ENCODE measurements at regions not wholly inside any gene's neighbourhood (a gene's known extent, or its start where the extent isn't known, plus 50 kb on each side); places are given as distances from the start of the nearest gene placed in this dataset.

GRCh38 chr11:28849053-28849452 is 740.9 kb downstream of the METTL15 start:
- H3K4me3 ChIP-seq (ENCODE audit: low read depth in 1 of 2, low read length in 2 of 2), result no peak overlapping the region

GRCh38 chr11:28842716-28843115 is 734.5 kb downstream of the METTL15 start:
- Histone ChIP-seq H3K4me1 (ENCODE audit: control insufficient read depth in 2 of 2, insufficient read depth in 2 of 2, low read length in 1 of 2) (no peaks in the 10 kb centered on the region), H3K27ac (ENCODE audit: low read depth in 2 of 2, low read length in 1 of 2) (no peak overlapping the region)
- 71 to 73% methylated on average over 1 of the region's 1 CpG for WGBS, 2 donors

More at GRCh38 chr11:28849053-28849452, 740.9 kb downstream of the METTL15 start:
- Histone ChIP-seq H3K9me3 (ENCODE audit: control insufficient read depth in 2 of 2, insufficient read depth in 1 of 2, low read depth in 1 of 2, low read length in 1 of 2) (no peaks in the 10 kb centered on the region), H3K4me1 (ENCODE audit: control insufficient read depth in 2 of 2, insufficient read depth in 2 of 2, low read length in 1 of 2) (no peaks in the 10 kb centered on the region), H3K27ac (ENCODE audit: low read depth in 2 of 2, low read length in 1 of 2) (no peak overlapping the region), H3K36me3 (ENCODE audit: control insufficient read depth in 2 of 2, insufficient read depth in 2 of 2, low read length in 1 of 2) (no peaks in the 10 kb centered on the region), H3K27me3 (ENCODE audit: control insufficient read depth in 1 of 2, insufficient read depth in 2 of 2, low read length in 2 of 2) (no peaks in the 10 kb centered on the region)

GRCh38 chr11:28838741-28839140 is 730.6 kb downstream of the METTL15 start:
- WGBS, 2 donors, result 71 to 76% methylated on average over 1 of the region's 1 CpG

More at GRCh38 chr11:28842716-28843115, 734.5 kb downstream of the METTL15 start:
- Histone ChIP-seq H3K4me3 (ENCODE audit: low read depth in 1 of 2, low read length in 2 of 2) (no peak overlapping the region), H3K27me3 (ENCODE audit: control insufficient read depth in 1 of 2, insufficient read depth in 2 of 2, low read length in 2 of 2) (no peaks in the 10 kb centered on the region), H3K36me3 (ENCODE audit: control insufficient read depth in 2 of 2, insufficient read depth in 2 of 2, low read length in 1 of 2) (no peaks in the 10 kb centered on the region), H3K9me3 (ENCODE audit: control insufficient read depth in 2 of 2, insufficient read depth in 1 of 2, low read depth in 1 of 2, low read length in 1 of 2) (no peaks in the 10 kb centered on the region)

GRCh38 chr11:28837599-28837998 is 729.4 kb downstream of the METTL15 start:
- Histone ChIP-seq H3K27me3 (ENCODE audit: control insufficient read depth in 1 of 2, insufficient read depth in 2 of 2, low read length in 2 of 2) (no peaks in the 10 kb centered on the region), H3K27ac (ENCODE audit: low read depth in 2 of 2, low read length in 1 of 2) (no peak overlapping the region), H3K9me3 (ENCODE audit: control insufficient read depth in 2 of 2, insufficient read depth in 1 of 2, low read depth in 1 of 2, low read length in 1 of 2) (no peaks in the 10 kb centered on the region), H3K4me3 (ENCODE audit: low read depth in 1 of 2, low read length in 2 of 2) (no peak overlapping the region), H3K4me1 (ENCODE audit: control insufficient read depth in 2 of 2, insufficient read depth in 2 of 2, low read length in 1 of 2) (no peaks in the 10 kb centered on the region), H3K36me3 (ENCODE audit: control insufficient read depth in 2 of 2, insufficient read depth in 2 of 2, low read length in 1 of 2) (no peaks in the 10 kb centered on the region)
- WGBS, 2 donors, result 84 to 90% methylated on average over 8 of the region's 8 CpGs

More at GRCh38 chr11:28838741-28839140, 730.6 kb downstream of the METTL15 start:
- H3K4me1 ChIP-seq (ENCODE audit: control insufficient read depth in 2 of 2, insufficient read depth in 2 of 2, low read length in 1 of 2), result no peaks in the 10 kb centered on the region
- no peaks in the 10 kb centered on the region for H3K36me3 ChIP-seq (ENCODE audit: control insufficient read depth in 2 of 2, insufficient read depth in 2 of 2, low read length in 1 of 2)
- H3K27me3 ChIP-seq (ENCODE audit: control insufficient read depth in 1 of 2, insufficient read depth in 2 of 2, low read length in 2 of 2), result no peaks in the 10 kb centered on the region
- H3K9me3 ChIP-seq (ENCODE audit: control insufficient read depth in 2 of 2, insufficient read depth in 1 of 2, low read depth in 1 of 2, low read length in 1 of 2), result no peaks in the 10 kb centered on the region
- no peak overlapping the region for H3K27ac ChIP-seq (ENCODE audit: low read depth in 2 of 2, low read length in 1 of 2)
- no peak overlapping the region for H3K4me3 ChIP-seq (ENCODE audit: low read depth in 1 of 2, low read length in 2 of 2)

GRCh38 chr11:28836285-28837081 is 728.3 kb downstream of the METTL15 start:
- Histone ChIP-seq H3K36me3 (ENCODE audit: control insufficient read depth in 2 of 2, insufficient read depth in 2 of 2, low read length in 1 of 2) (no peaks in the 10 kb centered on the region), H3K4me3 (ENCODE audit: low read depth in 1 of 2, low read length in 2 of 2) (no peak overlapping the region), H3K9me3 (ENCODE audit: control insufficient read depth in 2 of 2, insufficient read depth in 1 of 2, low read depth in 1 of 2, low read length in 1 of 2) (no peaks in the 10 kb centered on the region), H3K27me3 (ENCODE audit: control insufficient read depth in 1 of 2, insufficient read depth in 2 of 2, low read length in 2 of 2) (no peaks in the 10 kb centered on the region), H3K27ac (ENCODE audit: low read depth in 2 of 2, low read length in 1 of 2) (no peak overlapping the region), H3K4me1 (ENCODE audit: control insufficient read depth in 2 of 2, insufficient read depth in 2 of 2, low read length in 1 of 2) (no peaks in the 10 kb centered on the region)
- WGBS, 2 donors, result 50 to 51% methylated on average over 4 of the region's 4 CpGs

- 70 to 74% methylated on average over 3 of the region's 3 CpGs for WGBS, 2 donors
- Histone ChIP-seq H3K9me3 (ENCODE audit: control insufficient read depth in 2 of 2, insufficient read depth in 1 of 2, low read depth in 1 of 2, low read length in 1 of 2) (no peaks in the 10 kb centered on the region), H3K27ac (ENCODE audit: low read depth in 2 of 2, low read length in 1 of 2) (no peak overlapping the region), H3K4me3 (ENCODE audit: low read depth in 1 of 2, low read length in 2 of 2) (no peak overlapping the region), H3K27me3 (ENCODE audit: control insufficient read depth in 1 of 2, insufficient read depth in 2 of 2, low read length in 2 of 2) (no peaks in the 10 kb centered on the region), H3K36me3 (ENCODE audit: control insufficient read depth in 2 of 2, insufficient read depth in 2 of 2, low read length in 1 of 2) (no peaks in the 10 kb centered on the region), H3K4me1 (ENCODE audit: control insufficient read depth in 2 of 2, insufficient read depth in 2 of 2, low read length in 1 of 2) (no peaks in the 10 kb centered on the region)
Observed at GRCh38 chr11:28835790-28836189, 727.6 kb downstream of the METTL15 start.

GRCh38 chr11:28835317-28835716 is 727.1 kb downstream of the METTL15 start:
- H3K4me3 ChIP-seq (ENCODE audit: low read depth in 1 of 2, low read length in 2 of 2), result no peak overlapping the region
- no peaks in the 10 kb centered on the region for H3K9me3 ChIP-seq (ENCODE audit: control insufficient read depth in 2 of 2, insufficient read depth in 1 of 2, low read depth in 1 of 2, low read length in 1 of 2)
- H3K27ac ChIP-seq (ENCODE audit: low read depth in 2 of 2, low read length in 1 of 2), result no peak overlapping the region
- H3K36me3 ChIP-seq (ENCODE audit: control insufficient read depth in 2 of 2, insufficient read depth in 2 of 2, low read length in 1 of 2), result no peaks in the 10 kb centered on the region
- H3K27me3 ChIP-seq (ENCODE audit: control insufficient read depth in 1 of 2, insufficient read depth in 2 of 2, low read length in 2 of 2), result no peaks in the 10 kb centered on the region
- H3K4me1 ChIP-seq (ENCODE audit: control insufficient read depth in 2 of 2, insufficient read depth in 2 of 2, low read length in 1 of 2), result no peaks in the 10 kb centered on the region

GRCh38 chr11:28834877-28835276 is 726.7 kb downstream of the METTL15 start:
- Histone ChIP-seq H3K27me3 (ENCODE audit: control insufficient read depth in 1 of 2, insufficient read depth in 2 of 2, low read length in 2 of 2) (no peaks in the 10 kb centered on the region), H3K9me3 (ENCODE audit: control insufficient read depth in 2 of 2, insufficient read depth in 1 of 2, low read depth in 1 of 2, low read length in 1 of 2) (no peaks in the 10 kb centered on the region), H3K36me3 (ENCODE audit: control insufficient read depth in 2 of 2, insufficient read depth in 2 of 2, low read length in 1 of 2) (no peaks in the 10 kb centered on the region), H3K4me3 (ENCODE audit: low read depth in 1 of 2, low read length in 2 of 2) (no peak overlapping the region), H3K4me1 (ENCODE audit: control insufficient read depth in 2 of 2, insufficient read depth in 2 of 2, low read length in 1 of 2) (no peaks in the 10 kb centered on the region), H3K27ac (ENCODE audit: low read depth in 2 of 2, low read length in 1 of 2) (no peak overlapping the region)
- 35 to 41% methylated on average over 3 of the region's 3 CpGs for WGBS, 2 donors

GRCh38 chr11:28833670-28834069 is 725.5 kb downstream of the METTL15 start:
- no peaks in the 10 kb centered on the region for H3K4me1 ChIP-seq (ENCODE audit: control insufficient read depth in 2 of 2, insufficient read depth in 2 of 2, low read length in 1 of 2)
- H3K9me3 ChIP-seq (ENCODE audit: control insufficient read depth in 2 of 2, insufficient read depth in 1 of 2, low read depth in 1 of 2, low read length in 1 of 2), result no peaks in the 10 kb centered on the region
- WGBS, 2 donors, result 72 to 78% methylated on average over 2 of the region's 2 CpGs
- no peaks in the 10 kb centered on the region for H3K27me3 ChIP-seq (ENCODE audit: control insufficient read depth in 1 of 2, insufficient read depth in 2 of 2, low read length in 2 of 2)
- no peak overlapping the region for H3K27ac ChIP-seq (ENCODE audit: low read depth in 2 of 2, low read length in 1 of 2)
- no peak overlapping the region for H3K4me3 ChIP-seq (ENCODE audit: low read depth in 1 of 2, low read length in 2 of 2)
- no peaks in the 10 kb centered on the region for H3K36me3 ChIP-seq (ENCODE audit: control insufficient read depth in 2 of 2, insufficient read depth in 2 of 2, low read length in 1 of 2)

GRCh38 chr11:28833169-28833568 is 725.0 kb downstream of the METTL15 start:
- Histone ChIP-seq H3K4me3 (ENCODE audit: low read depth in 1 of 2, low read length in 2 of 2) (no peak overlapping the region), H3K9me3 (ENCODE audit: control insufficient read depth in 2 of 2, insufficient read depth in 1 of 2, low read depth in 1 of 2, low read length in 1 of 2) (no peaks in the 10 kb centered on the region), H3K27ac (ENCODE audit: low read depth in 2 of 2, low read length in 1 of 2) (no peak overlapping the region), H3K36me3 (ENCODE audit: control insufficient read depth in 2 of 2, insufficient read depth in 2 of 2, low read length in 1 of 2) (no peaks in the 10 kb centered on the region), H3K27me3 (ENCODE audit: control insufficient read depth in 1 of 2, insufficient read depth in 2 of 2, low read length in 2 of 2) (no peaks in the 10 kb centered on the region), H3K4me1 (ENCODE audit: control insufficient read depth in 2 of 2, insufficient read depth in 2 of 2, low read length in 1 of 2) (no peaks in the 10 kb centered on the region)
- WGBS, 2 donors, result 21 to 26% methylated on average over 2 of the region's 2 CpGs

Data from esophagus (tissue), 2 donors.